SU-DHL-6 (cell line): ENCODE measurements at regions not wholly inside any gene's neighbourhood (a gene's known extent, or its start where the extent isn't known, plus 50 kb on each side); places are given as distances from the start of the nearest gene placed in this dataset.

Experiments used
- H2AFZ ChIP-seq: fragments of 200-600 bp; sonication (generic); 2 replicates; pipeline ENCODE4 v1.6.1; 2014; ENCODE audit warnings: low read depth, mild to moderate bottlenecking, moderate library complexity, mixed read lengths, antibody characterized with exemption, low read length; ENCODE audit not compliant: severe bottlenecking
- H3F3A ChIP-seq: fragments of 200-600 bp; shearing (Covaris generic); 2 replicates; pipeline ENCODE4 v1.6.0; 2016; ENCODE audit warnings: antibody characterized with exemption, mild to moderate bottlenecking; ENCODE audit not compliant: insufficient read depth
- H3K27ac ChIP-seq: fragments of 200-600 bp; sonication (generic); 2 replicates; pipeline ENCODE4 v1.5.1; 2016; ENCODE audit warnings: low read depth, mild to moderate bottlenecking, low read length, moderate library complexity, mixed read lengths
- H3K27me3 ChIP-seq: fragments of 200-600 bp; sonication (generic), shearing (Covaris generic); 2 replicates; pipeline ENCODE4 v1.6.0; 2014; ENCODE audit warnings: mild to moderate bottlenecking, low read length
- H3K36me3 ChIP-seq: fragments of 200-600 bp; sonication (generic); 2 replicates; pipeline ENCODE4 v1.6.1; 2014; ENCODE audit warnings: mild to moderate bottlenecking, low read length, mixed read lengths
- H3K4me2 ChIP-seq: fragments of 300-600, 200-600 bp; shearing (Covaris generic), sonication (generic); 2 replicates; pipeline ENCODE4 v1.6.0; 2014; ENCODE audit warnings: low read length, low read depth, mild to moderate bottlenecking; ENCODE audit not compliant: poor library complexity, severe bottlenecking
- H3K4me3 ChIP-seq: fragments of 200-600 bp; sonication (generic); 2 replicates; pipeline ENCODE4 v1.5.1; 2014; ENCODE audit warnings: antibody characterized with exemption, low read length, mild to moderate bottlenecking, mixed read lengths; ENCODE audit not compliant: insufficient read depth, poor library complexity, severe bottlenecking
- H3K79me2 ChIP-seq: fragments of 200-600 bp; sonication (generic); 2 replicates; pipeline ENCODE4 v1.6.1; 2014; ENCODE audit warnings: mild to moderate bottlenecking, low read length, moderate library complexity; ENCODE audit not compliant: insufficient read depth
- H3K9ac ChIP-seq: fragments of 200-600 bp; sonication (generic); 2 replicates; pipeline ENCODE4 v1.7.0; 2014; ENCODE audit warnings: mild to moderate bottlenecking, low read length
- H3K9me2 ChIP-seq: fragments of 200-600 bp; sonication (generic); replicated peaks from 2 replicates; pipeline ENCODE4 v1.6.1; 2014; ENCODE audit warnings: low read length; ENCODE audit not compliant: insufficient read depth
- H3K9me3 ChIP-seq: fragments of 200-600 bp; sonication (generic); 2 replicates; pipeline ENCODE4 v1.6.1; 2014; ENCODE audit warnings: low read length, mixed read lengths; ENCODE audit not compliant: insufficient read depth
- H4K20me1 ChIP-seq: fragments of 200-600 bp; sonication (generic); 2 replicates; pipeline ENCODE4 v1.6.1; 2014; ENCODE audit warnings: low read depth, mild to moderate bottlenecking, antibody characterized with exemption, low read length, moderate library complexity, mixed read lengths
- EZH2phosphoT487 ChIP-seq: fragments of 200-600 bp; sonication (generic), shearing (Covaris generic); conservative IDR thresholded peaks from 2 replicates; pipeline ENCODE4 v1.6.1; 2018; ENCODE audit warnings: mild to moderate bottlenecking, antibody characterized with exemption, low read length, moderate library complexity, mixed read lengths
- TF ChIP-seq, protein P1 (sequence below): fragments of 200-600 bp; sonication (generic); IDR thresholded peaks from one replicate; pipeline ENCODE4 v1.5.1; 2017; ENCODE audit warnings: antibody characterized with exemption, mild to moderate bottlenecking, low read length, moderate library complexity; ENCODE audit not compliant: insufficient read depth, poor library complexity, severe bottlenecking

DNA sequence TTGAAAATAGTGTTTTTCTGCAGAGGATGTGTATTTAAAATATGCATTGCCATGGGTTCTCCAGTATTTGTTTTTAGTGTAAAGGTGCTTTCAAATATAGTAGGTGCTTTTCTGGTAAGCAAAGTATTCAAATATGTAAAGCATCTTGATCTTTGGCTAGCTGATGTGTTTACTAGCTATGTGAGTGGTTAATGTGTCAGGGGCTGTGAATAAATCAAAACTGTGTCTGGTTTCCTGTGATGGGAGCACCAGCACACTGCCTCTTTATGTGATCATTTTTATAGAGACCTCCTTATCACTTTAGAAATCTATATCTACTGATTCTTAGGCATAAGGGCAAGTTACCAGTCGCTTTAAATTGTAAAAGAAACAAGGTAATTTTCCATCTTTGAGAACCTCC lies 388.9 kb upstream of the MAN1A1 start:
- H3K27ac ChIP-seq = no peak overlapping the region
- H3K9me2 ChIP-seq = no peaks in the 10 kb centered on the region
- no peaks in the 10 kb centered on the region for H3K27me3 ChIP-seq
- H4K20me1 ChIP-seq = no peaks in the 10 kb centered on the region
- H3K79me2 ChIP-seq = no peaks in the 10 kb centered on the region
- H3K4me3 ChIP-seq = no peak overlapping the region
- TF ChIP-seq, protein P1, sequence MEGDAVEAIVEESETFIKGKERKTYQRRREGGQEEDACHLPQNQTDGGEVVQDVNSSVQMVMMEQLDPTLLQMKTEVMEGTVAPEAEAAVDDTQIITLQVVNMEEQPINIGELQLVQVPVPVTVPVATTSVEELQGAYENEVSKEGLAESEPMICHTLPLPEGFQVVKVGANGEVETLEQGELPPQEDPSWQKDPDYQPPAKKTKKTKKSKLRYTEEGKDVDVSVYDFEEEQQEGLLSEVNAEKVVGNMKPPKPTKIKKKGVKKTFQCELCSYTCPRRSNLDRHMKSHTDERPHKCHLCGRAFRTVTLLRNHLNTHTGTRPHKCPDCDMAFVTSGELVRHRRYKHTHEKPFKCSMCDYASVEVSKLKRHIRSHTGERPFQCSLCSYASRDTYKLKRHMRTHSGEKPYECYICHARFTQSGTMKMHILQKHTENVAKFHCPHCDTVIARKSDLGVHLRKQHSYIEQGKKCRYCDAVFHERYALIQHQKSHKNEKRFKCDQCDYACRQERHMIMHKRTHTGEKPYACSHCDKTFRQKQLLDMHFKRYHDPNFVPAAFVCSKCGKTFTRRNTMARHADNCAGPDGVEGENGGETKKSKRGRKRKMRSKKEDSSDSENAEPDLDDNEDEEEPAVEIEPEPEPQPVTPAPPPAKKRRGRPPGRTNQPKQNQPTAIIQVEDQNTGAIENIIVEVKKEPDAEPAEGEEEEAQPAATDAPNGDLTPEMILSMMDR = no peak
- no peak for TF ChIP-seq EZH2phosphoT487
- H3K36me3 ChIP-seq = no peaks in the 10 kb centered on the region
- H3K9ac ChIP-seq = no peak overlapping the region
- H3K9me3 ChIP-seq = no peaks in the 10 kb centered on the region
- no peaks in the 10 kb centered on the region for H3F3A ChIP-seq
- no peak overlapping the region for H2AFZ ChIP-seq
- H3K4me2 ChIP-seq = no peak overlapping the region

DNA sequence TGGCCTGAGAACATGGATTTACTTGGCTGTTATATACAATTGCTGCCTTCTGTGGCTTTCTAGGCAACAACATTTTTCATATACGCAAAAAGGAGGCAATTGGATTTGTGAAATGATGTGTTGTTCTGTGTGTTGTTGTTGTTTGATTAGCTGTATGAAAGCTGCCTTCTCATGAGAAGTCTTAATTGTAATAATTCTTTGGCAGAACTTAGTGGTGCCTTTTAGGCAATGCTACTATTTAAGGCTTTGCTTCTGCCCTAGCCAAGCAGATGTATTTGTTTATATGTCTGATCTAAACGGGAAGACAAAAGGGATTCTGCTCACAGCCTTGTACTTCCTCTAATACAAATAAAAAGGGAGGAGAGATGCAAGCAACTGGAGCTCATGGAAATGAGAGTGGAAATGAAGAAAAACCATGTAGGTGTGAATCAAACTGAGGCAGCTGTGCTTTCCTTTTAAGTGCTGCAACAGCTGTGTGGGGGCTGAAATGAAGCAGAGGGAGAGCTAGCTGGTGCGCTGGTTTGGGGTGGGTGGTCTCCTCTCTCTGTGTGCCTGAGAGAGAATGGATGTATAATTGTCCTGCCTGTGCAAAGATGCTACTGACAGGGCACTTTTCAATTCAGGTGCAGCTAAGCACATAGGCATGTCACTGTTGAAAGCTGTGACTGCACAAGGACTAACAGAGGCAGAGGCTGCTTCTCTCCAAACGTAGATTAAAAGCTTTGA lies 386.9 kb upstream of the MAN1A1 start:
- no peak overlapping the region for H3K4me2 ChIP-seq
- no peaks in the 10 kb centered on the region for H3K36me3 ChIP-seq
- TF ChIP-seq EZH2phosphoT487 = no peak
- TF ChIP-seq, protein P1 = no peak
- no peaks in the 10 kb centered on the region for H3K9me3 ChIP-seq
- no peaks in the 10 kb centered on the region for H3K9me2 ChIP-seq
- H4K20me1 ChIP-seq = no peaks in the 10 kb centered on the region
- H3K27me3 ChIP-seq = no peaks in the 10 kb centered on the region
- no peak overlapping the region for H3K9ac ChIP-seq
- H3K79me2 ChIP-seq = no peaks in the 10 kb centered on the region
- no peak overlapping the region for H3K4me3 ChIP-seq
- no peak overlapping the region for H3K27ac ChIP-seq
- H2AFZ ChIP-seq = no peak overlapping the region
- no peaks in the 10 kb centered on the region for H3F3A ChIP-seq

DNA sequence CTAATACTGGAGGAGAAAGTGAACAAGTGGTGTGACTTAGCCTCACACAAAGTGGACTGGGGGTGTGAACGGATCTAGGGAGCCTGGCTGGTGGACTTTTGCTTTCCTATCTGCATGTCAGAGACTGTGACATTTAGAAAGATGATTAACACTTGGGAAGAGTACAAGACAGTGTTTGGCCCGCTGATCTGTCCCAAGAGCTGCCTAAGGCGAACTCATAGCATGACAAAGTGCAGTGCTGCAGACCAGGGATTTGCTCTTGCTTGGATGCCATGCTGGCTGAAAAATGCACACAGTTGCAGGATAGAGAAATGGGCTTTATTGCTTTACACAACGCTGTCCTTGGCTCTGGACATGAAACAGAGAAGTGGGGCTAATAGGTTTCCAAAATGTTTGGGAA lies 386.0 kb upstream of the MAN1A1 start:
- no peaks in the 10 kb centered on the region for H3F3A ChIP-seq
- no peaks in the 10 kb centered on the region for H3K36me3 ChIP-seq
- no peak overlapping the region for H3K9ac ChIP-seq
- no peaks in the 10 kb centered on the region for H3K9me2 ChIP-seq
- no peak overlapping the region for H3K4me2 ChIP-seq
- no peak overlapping the region for H2AFZ ChIP-seq
- no peaks in the 10 kb centered on the region for H3K9me3 ChIP-seq
- no peaks in the 10 kb centered on the region for H3K79me2 ChIP-seq
- no peak for TF ChIP-seq EZH2phosphoT487
- TF ChIP-seq, protein P1 = no peak
- no peaks in the 10 kb centered on the region for H4K20me1 ChIP-seq
- no peaks in the 10 kb centered on the region for H3K27me3 ChIP-seq
- H3K4me3 ChIP-seq = no peak overlapping the region
- no peak overlapping the region for H3K27ac ChIP-seq
